ENCODE measurements at regions not wholly inside any gene's neighbourhood (a gene's known extent, or its start where the extent isn't known, plus 50 kb on each side); places are given as distances from the start of the nearest gene placed in this dataset.

DNA sequence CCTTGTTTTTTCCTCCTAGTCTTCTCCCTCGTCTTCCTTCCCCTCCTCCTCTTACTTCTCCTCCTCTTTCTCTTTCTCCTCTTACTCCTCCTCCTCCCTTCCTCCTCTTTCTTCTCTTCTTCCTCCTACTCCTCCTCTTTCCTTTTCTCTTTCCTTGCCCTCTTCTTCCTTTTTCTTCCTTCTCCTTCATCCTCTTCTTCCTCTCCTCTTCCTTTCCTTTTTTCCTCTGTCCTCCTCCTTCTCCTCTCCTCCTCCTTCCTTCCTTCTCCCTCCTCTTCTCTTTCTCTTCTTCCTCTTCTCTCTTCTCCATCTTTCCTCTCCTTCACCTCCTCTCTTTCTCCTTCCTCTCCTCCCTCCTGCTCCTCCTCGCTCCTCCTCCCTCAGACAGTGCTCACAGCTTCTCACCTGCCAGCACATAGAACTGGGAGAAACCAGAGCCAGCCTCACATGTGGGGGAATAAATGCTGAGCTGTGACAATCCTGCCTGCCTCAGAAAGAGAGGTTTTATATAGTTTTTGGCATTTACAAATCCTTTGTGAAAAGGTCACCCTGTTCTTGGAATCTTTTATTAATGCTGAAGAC, 84.3 kb upstream of the NLRP1 start:
- 61 to 65% methylated on average over 2 of the region's 2 CpGs for WGBS, 2 donors
- no peak overlapping the region for H3K27ac ChIP-seq (ENCODE audit: low read depth in 1 of 2, low read length in 1 of 2)
- H3K27me3 ChIP-seq (ENCODE audit: control insufficient read depth in 3 of 3, insufficient read depth in 3 of 3, low read length in 2 of 3): no peaks in the 10 kb centered on the region
- no peak overlapping the region for H3K9ac ChIP-seq (ENCODE audit: insufficient read depth in 1 of 2, low read length in 2 of 2)
- H3K36me3 ChIP-seq (ENCODE audit: control insufficient read depth in 4 of 4, insufficient read depth in 4 of 4, low read length in 4 of 4): no peaks in the 10 kb centered on the region
- ATAC-seq (ENCODE audit: insufficient read depth, low FRiP score) (no peak), DNase-seq (no peak)
- no peak for TF ChIP-seq CTCF (IDR thresholded peaks at IDR 0.05; ENCODE audit: control extremely low read depth, extremely low read depth)
- H3K9me3 ChIP-seq (ENCODE audit: control insufficient read depth in 4 of 4, insufficient read depth in 3 of 4, low read length in 3 of 4): peaks cover 0 to 6% (median 0%) of the 10 kb centered on the region in 4 donors
- H3K4me3 ChIP-seq: no peak overlapping the region
- H3K4me1 ChIP-seq (ENCODE audit: control insufficient read depth in 5 of 5, insufficient read depth in 5 of 5, low read length in 5 of 5): no peaks in the 10 kb centered on the region

DNA sequence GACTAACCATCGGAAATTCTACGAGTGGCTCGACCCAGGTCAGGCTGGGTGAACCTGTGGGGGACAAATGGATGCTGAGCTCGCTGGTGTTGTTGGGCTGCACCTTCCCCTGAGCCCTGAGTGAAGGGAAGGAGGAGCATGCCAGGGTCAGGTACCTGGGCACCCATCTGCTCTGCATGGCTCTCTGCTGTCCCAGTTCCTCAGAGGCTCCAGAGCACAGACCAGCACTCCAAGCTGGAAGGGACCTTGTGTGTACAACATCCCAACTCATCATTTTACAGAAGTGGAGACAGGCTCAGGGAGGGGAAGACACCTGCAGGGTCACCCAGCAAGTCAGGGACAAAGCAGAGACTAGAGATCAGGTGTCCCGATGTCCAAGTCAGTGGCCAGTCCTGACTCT, 84.9 kb upstream of the NLRP1 start:
- Histone ChIP-seq H3K4me3 (no peak overlapping the region), H3K4me1 (ENCODE audit: control insufficient read depth in 5 of 5, insufficient read depth in 5 of 5, low read length in 5 of 5) (no peaks in the 10 kb centered on the region), H3K27ac (ENCODE audit: low read depth in 1 of 2, low read length in 1 of 2) (no peak overlapping the region), H3K36me3 (ENCODE audit: control insufficient read depth in 4 of 4, insufficient read depth in 4 of 4, low read length in 4 of 4) (no peaks in the 10 kb centered on the region), H3K27me3 (ENCODE audit: control insufficient read depth in 3 of 3, insufficient read depth in 3 of 3, low read length in 2 of 3) (no peaks in the 10 kb centered on the region), H3K9ac (ENCODE audit: insufficient read depth in 1 of 2, low read length in 2 of 2) (no peak overlapping the region), H3K9me3 (ENCODE audit: control insufficient read depth in 4 of 4, insufficient read depth in 3 of 4, low read length in 3 of 4) (peaks cover 0 to 6% (median under 1%) of the 10 kb centered on the region in 4 donors)
- DNase-seq: no peak
- no peak for ATAC-seq (ENCODE audit: insufficient read depth, low FRiP score)
- TF ChIP-seq CTCF (IDR thresholded peaks at IDR 0.05; ENCODE audit: control extremely low read depth, extremely low read depth): no peak
- 80 to 83% methylated on average over 5 of the region's 5 CpGs for WGBS, 2 donors

GRCh38 chr17:5672141-5672540, 87.8 kb upstream of the NLRP1 start:
- peaks cover 0 to 6% (median 1%) of the 10 kb centered on the region in 4 donors for H3K9me3 ChIP-seq (ENCODE audit: control insufficient read depth in 4 of 4, insufficient read depth in 3 of 4, low read length in 3 of 4)
- TF ChIP-seq CTCF (IDR thresholded peaks at IDR 0.05; ENCODE audit: control extremely low read depth, extremely low read depth): no peak
- H3K27me3 ChIP-seq (ENCODE audit: control insufficient read depth in 3 of 3, insufficient read depth in 3 of 3, low read length in 2 of 3): peaks cover 0 to 2% (median 0%) of the 10 kb centered on the region in 3 donors
- ATAC-seq (ENCODE audit: insufficient read depth, low FRiP score) (no peak), DNase-seq (no peak)
- no peak overlapping the region for H3K9ac ChIP-seq (ENCODE audit: insufficient read depth in 1 of 2, low read length in 2 of 2)
- no peak overlapping the region for H3K4me3 ChIP-seq
- 79 to 91% methylated on average over 3 of the region's 3 CpGs for WGBS, 2 donors
- H3K27ac ChIP-seq (ENCODE audit: low read depth in 1 of 2, low read length in 1 of 2): no peak overlapping the region
- no peaks in the 10 kb centered on the region for H3K4me1 ChIP-seq (ENCODE audit: control insufficient read depth in 5 of 5, insufficient read depth in 5 of 5, low read length in 5 of 5)
- no peaks in the 10 kb centered on the region for H3K36me3 ChIP-seq (ENCODE audit: control insufficient read depth in 4 of 4, insufficient read depth in 4 of 4, low read length in 4 of 4)

All from lung (tissue), 11 donors.